Stomach (tissue), 8 donors: ENCODE measurements at regions not wholly inside any gene's neighbourhood (a gene's known extent, or its start where the extent isn't known, plus 50 kb on each side); places are given as distances from the start of the nearest gene placed in this dataset.

Experiments used
- DNase-seq, 2 donors: peaks; one replicate each; pipeline versions ENCODE4 v3.0.0 to v3.0.0-alpha.2; 2013 to 2019
- H3K27ac ChIP-seq, 5 donors: fragments of 200-600 bp in 4 of 5; sonication (generic) in 4 of 5; one replicate each; pipeline ENCODE4 v1.5.1; 2013 to 2019; ENCODE audit warnings: mild to moderate bottlenecking in 1 of 5, moderate library complexity in 1 of 5
- H3K27me3 ChIP-seq, 3 donors: fragments of 200-600 bp; sonication (generic); one replicate each; pipeline ENCODE4 v1.5.1; 2017 to 2019; ENCODE audit warnings: mixed run types in 1 of 3
- H3K36me3 ChIP-seq, 4 donors: fragments of 200-600 bp; sonication (generic); 1 replicate in 3 of 4; 2 replicates in 1 of 4; pipeline ENCODE4 v1.5.1; 2016 to 2019
- H3K4me1 ChIP-seq, 4 donors: fragments of 200-600 bp; sonication (generic); one replicate each; pipeline ENCODE4 v1.5.1; 2016 to 2019
- H3K4me3 ChIP-seq, 4 donors: fragments of 200-600 bp; sonication (generic) in 3 of 4; one replicate each; pipeline ENCODE4 v1.5.1; 2016 to 2019; ENCODE audit warnings: mild to moderate bottlenecking in 1 of 4
- H3K9me3 ChIP-seq, 4 donors: fragments of 200-600 bp; sonication (generic); one replicate each; pipeline ENCODE4 v1.5.1; 2016 to 2019
- CTCF ChIP-seq, 7 experiments: fragments of 450-650 bp in 4 of 7; fragments of 200-600 bp in 3 of 7; sonication (generic) in 3 of 7; IDR thresholded peaks; one replicate each; pipeline ENCODE4 v1.5.1; 2016 to 2019; ENCODE audit warnings: antibody characterized with exemption in 7 of 7, control low read depth in 2 of 7, mild to moderate bottlenecking in 1 of 7
- EP300 ChIP-seq: sonication (generic); formaldehyde crosslinking; IDR thresholded peaks from one replicate; pipeline ENCODE4 v1.6.1; 2017; ENCODE audit warnings: antibody characterized with exemption
- POLR2A ChIP-seq, 4 donors: fragments of 450-650 bp; IDR thresholded peaks; one replicate each; pipeline ENCODE4 v1.6.1; 2016; ENCODE audit warnings: antibody characterized with exemption in 4 of 4, control low read depth in 2 of 4, mild to moderate bottlenecking in 1 of 4, moderate library complexity in 1 of 4
- POLR2AphosphoS5 ChIP-seq, 3 donors: sonication (generic); formaldehyde crosslinking; IDR thresholded peaks; one replicate each; pipeline ENCODE4 v1.6.1; 2016; ENCODE audit warnings: antibody characterized with exemption in 3 of 3
- WGBS, 5 donors: extraction: QIAGEN DNeasy Blood & Tissue Kit in 3 of 5; methylation state at CpG; one replicate each; pipeline versions ENCODE4 v1.1.5 to v1.1.7; 2013 to 2018; 5-methylcytosine and 5-hydroxymethylcytosine counted together
- intact Hi-C: fragments of 100-400 bp; cut with DNase I; formaldehyde crosslinking; loops from one replicate; pipeline ENCODE4 v1.15.1; 2023; ENCODE audit warnings: low total_unique reads
- donor health status: healthy with polysubstance abuse.
- donor health status: Bipolar disorder and iron deficiency.
- donor health status: healthy.

GRCh38 chr9:88746029-88746742 is 211.2 kb downstream of the NXNL2 start:
- intact Hi-C loops = no loop called here
- Histone ChIP-seq H3K4me3 (no peak overlapping the region), H3K4me1 (peaks cover 2 to 51% (median 32%) of the 10 kb centered on the region in 4 donors), H3K27me3 (no peaks in the 10 kb centered on the region), H3K36me3 (no peaks in the 10 kb centered on the region), H3K27ac (peak overlapping the region in 4 of 5 donors; percentile 54 to 78 (median 66)), H3K9me3 (peaks cover 0 to under 1% (median 0%) of the 10 kb centered on the region in 4 donors)
- TF ChIP-seq POLR2A (IDR thresholded peaks at IDR 0.05) (no peak), POLR2AphosphoS5 (IDR thresholded peaks at IDR 0.05) (peak in 2 of 3 donors; percentile 63 to 76)
- 36 to 53% (median 43%) methylated on average over 6 of the region's 6 CpGs for WGBS, 5 donors
- peak in 1 of 2 donors; percentile 75 for DNase-seq

- DNase-seq = no peak
- Histone ChIP-seq H3K27ac (peak overlapping the region in 4 of 5 donors; percentile 54 to 78 (median 66)), H3K27me3 (no peaks in the 10 kb centered on the region), H3K4me1 (peaks cover 2 to 51% (median 32%) of the 10 kb centered on the region in 4 donors), H3K4me3 (no peak overlapping the region), H3K9me3 (peaks cover 0 to 6% (median 0%) of the 10 kb centered on the region in 4 donors), H3K36me3 (no peaks in the 10 kb centered on the region)
- TF ChIP-seq EP300 = no peak
- TF ChIP-seq POLR2A (IDR thresholded peaks at IDR 0.05) = no peak
- no peak for TF ChIP-seq CTCF (IDR thresholded peaks at IDR 0.05)
- TF ChIP-seq POLR2AphosphoS5 (IDR thresholded peaks at IDR 0.05) = no peak
- WGBS, 5 donors = 40 to 66% (median 63%) methylated on average over 9 of the region's 9 CpGs
- intact Hi-C loops = no loop called here
Measured at GRCh38 chr9:88746743-88747398, 211.9 kb downstream of the NXNL2 start.

- DNase-seq = peak in 1 of 2 donors; percentile 73
Measured at GRCh38 chr9:88747768-88748167, 212.8 kb downstream of the NXNL2 start.

GRCh38 chr9:88748566-88749261 is 213.7 kb downstream of the NXNL2 start:
- Histone ChIP-seq H3K4me1 (peaks cover 6 to 37% (median 22%) of the 10 kb centered on the region in 4 donors), H3K27ac (peak overlapping the region in 4 of 5 donors; percentile 31 to 71 (median 42)), H3K27me3 (no peaks in the 10 kb centered on the region), H3K4me3 (no peak overlapping the region), H3K9me3 (peaks cover 0 to 6% (median 0%) of the 10 kb centered on the region in 4 donors), H3K36me3 (no peaks in the 10 kb centered on the region)
- intact Hi-C loops = no loop called here
- no peak for TF ChIP-seq CTCF (IDR thresholded peaks at IDR 0.05)
- TF ChIP-seq EP300 = no peak
- no peak for TF ChIP-seq POLR2AphosphoS5 (IDR thresholded peaks at IDR 0.05)
- TF ChIP-seq POLR2A (IDR thresholded peaks at IDR 0.05) = no peak
- peak in 1 of 2 donors; percentile 45 for DNase-seq
- 61 to 87% (median 83%) methylated on average over 5 of the region's 5 CpGs for WGBS, 5 donors

More at GRCh38 chr9:88747768-88748167, 212.8 kb downstream of the NXNL2 start:
- WGBS, 5 donors = 54 to 76% (median 63%) methylated on average over 5 of the region's 5 CpGs
- Histone ChIP-seq H3K36me3 (no peaks in the 10 kb centered on the region), H3K4me3 (no peak overlapping the region), H3K4me1 (peaks cover 2 to 47% (median 28%) of the 10 kb centered on the region in 4 donors), H3K27ac (peak overlapping the region in 4 of 5 donors; percentile 5 to 78 (median 66)), H3K9me3 (peaks cover 0 to 6% (median 0%) of the 10 kb centered on the region in 4 donors), H3K27me3 (no peaks in the 10 kb centered on the region)
- TF ChIP-seq EP300 (no peak), POLR2A (IDR thresholded peaks at IDR 0.05) (no peak)
- intact Hi-C loops = no loop called here

- TF ChIP-seq POLR2A (IDR thresholded peaks at IDR 0.05) = no peak
- TF ChIP-seq CTCF (IDR thresholded peaks at IDR 0.05) = no peak
- Histone ChIP-seq H3K4me1 (peaks cover 8 to 30% (median 18%) of the 10 kb centered on the region in 4 donors), H3K36me3 (no peaks in the 10 kb centered on the region), H3K27ac (peak overlapping the region in 3 of 5 donors; percentile 31 to 71 (median 49)), H3K9me3 (peaks cover 0 to 6% (median 0%) of the 10 kb centered on the region in 4 donors), H3K27me3 (no peaks in the 10 kb centered on the region), H3K4me3 (no peak overlapping the region)
- 49 to 78% (median 64%) methylated on average over 2 of the region's 2 CpGs for WGBS, 5 donors
- DNase-seq = no peak
- intact Hi-C loops = no loop called here
Measured at GRCh38 chr9:88749420-88749819, 214.4 kb downstream of the NXNL2 start.
